Small intestine (tissue), 7 donors: ENCODE measurements at regions not wholly inside any gene's neighbourhood (a gene's known extent, or its start where the extent isn't known, plus 50 kb on each side); places are given as distances from the start of the nearest gene placed in this dataset.

Experiments used
- DNase-seq, 2 donors: peaks; one replicate each; pipeline versions ENCODE4 v3.0.0 to v3.0.0-alpha.2; 2013
- FAIRE-seq: peaks from 2 replicates; lab custom pipeline; 2012; peaks lifted over from hg19 to GRCh38; lab: Jason Lieb, UNC
- H3K27ac ChIP-seq, 3 donors: one replicate each; pipeline ENCODE4 v1.5.1; 2013; ENCODE audit warnings: low read length in 2 of 3, mild to moderate bottlenecking in 2 of 3, control low read depth in 1 of 3, inconsistent platforms in 1 of 3, low read depth in 1 of 3, moderate library complexity in 1 of 3
- H3K27me3 ChIP-seq, 3 donors: one replicate each; pipeline ENCODE4 v1.6.1; 2013; ENCODE audit warnings: low read length in 3 of 3, inconsistent platforms in 1 of 3; ENCODE audit not compliant: control insufficient read depth in 3 of 3, insufficient read depth in 3 of 3
- H3K36me3 ChIP-seq, 3 donors: one replicate each; pipeline ENCODE4 v1.6.1; 2013; ENCODE audit warnings: low read length in 3 of 3, inconsistent platforms in 1 of 3, low read depth in 1 of 3, mild to moderate bottlenecking in 1 of 3, moderate library complexity in 1 of 3; ENCODE audit not compliant: control insufficient read depth in 3 of 3, insufficient read depth in 2 of 3
- H3K4me1 ChIP-seq, 3 donors: one replicate each; pipeline ENCODE4 v1.6.1; 2013; ENCODE audit warnings: low read length in 2 of 3, inconsistent platforms in 1 of 3, low read depth in 1 of 3, mild to moderate bottlenecking in 1 of 3, moderate library complexity in 1 of 3; ENCODE audit not compliant: control insufficient read depth in 3 of 3, insufficient read depth in 2 of 3
- H3K4me3 ChIP-seq, 3 donors: one replicate each; pipeline ENCODE4 v1.5.1; 2013; ENCODE audit warnings: low read length in 3 of 3, control low read depth in 1 of 3, inconsistent platforms in 1 of 3, low read depth in 1 of 3, mild to moderate bottlenecking in 1 of 3, moderate library complexity in 1 of 3
- H3K9me3 ChIP-seq, 2 donors: one replicate each; pipeline ENCODE4 v1.6.1; 2013; ENCODE audit warnings: low read depth in 1 of 2, low read length in 1 of 2; ENCODE audit not compliant: control insufficient read depth in 2 of 2, insufficient read depth in 1 of 2
- WGBS, 3 donors: extraction: QIAGEN DNeasy Blood & Tissue Kit; methylation state at CpG; one replicate each; pipeline ENCODE4 v1.1.7; 2013; 5-methylcytosine and 5-hydroxymethylcytosine counted together
- donor health status: healthy with polysubstance abuse.
- donor health status: control.
- donor health status: control.
- donor health status: Bipolar disorder and iron deficiency.
- donor health status: healthy.

GRCh38 chr4:152032722-152033131, 271.9 kb upstream of the GATB start:
- WGBS, 3 donors, result 75 to 87% (median 78%) methylated on average over 1 of the region's 1 CpG
- H3K4me1 ChIP-seq, result no peaks in the 10 kb centered on the region
- H3K9me3 ChIP-seq, result no peaks in the 10 kb centered on the region
- H3K27me3 ChIP-seq, result no peaks in the 10 kb centered on the region
- H3K36me3 ChIP-seq, result no peaks in the 10 kb centered on the region
- no peak overlapping the region for H3K27ac ChIP-seq
- FAIRE-seq (no peak), DNase-seq (no peak)
- no peak overlapping the region for H3K4me3 ChIP-seq

GRCh38 chr4:152029631-152030030, 268.8 kb upstream of the GATB start:
- DNase-seq (no peak), FAIRE-seq (no peak)
- Histone ChIP-seq H3K36me3 (no peaks in the 10 kb centered on the region), H3K4me1 (no peaks in the 10 kb centered on the region), H3K27ac (no peak overlapping the region), H3K9me3 (no peaks in the 10 kb centered on the region), H3K4me3 (no peak overlapping the region), H3K27me3 (no peaks in the 10 kb centered on the region)
- WGBS, 3 donors, result 85 to 91% (median 86%) methylated on average over 6 of the region's 6 CpGs

DNA sequence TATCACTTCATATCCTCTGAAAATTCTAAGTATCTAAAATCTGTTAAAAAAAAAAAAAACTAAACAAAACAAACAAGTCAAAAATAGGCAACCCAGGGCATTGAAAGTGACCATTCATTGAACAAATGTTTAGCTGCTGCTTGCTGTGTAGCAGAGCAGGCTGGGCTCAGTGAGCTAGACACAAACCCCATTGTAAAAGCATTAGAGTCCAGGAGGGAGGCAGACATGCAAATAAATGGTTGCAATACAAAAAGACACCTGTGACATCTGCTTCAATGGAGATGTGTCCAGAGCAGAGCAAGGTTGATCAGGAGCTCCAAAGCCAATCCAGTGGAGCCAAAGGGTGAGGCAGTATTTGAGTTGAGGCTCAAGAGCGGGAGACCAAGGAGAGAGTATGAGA, 267.3 kb upstream of the GATB start:
- Histone ChIP-seq H3K36me3 (no peaks in the 10 kb centered on the region), H3K27me3 (no peaks in the 10 kb centered on the region), H3K27ac (no peak overlapping the region), H3K9me3 (no peaks in the 10 kb centered on the region), H3K4me1 (no peaks in the 10 kb centered on the region), H3K4me3 (no peak overlapping the region)
- FAIRE-seq, result no peak
- WGBS, 3 donors, result 91 to 94% (median 93%) methylated on average over 1 of the region's 1 CpG
- DNase-seq, result no peak

DNA sequence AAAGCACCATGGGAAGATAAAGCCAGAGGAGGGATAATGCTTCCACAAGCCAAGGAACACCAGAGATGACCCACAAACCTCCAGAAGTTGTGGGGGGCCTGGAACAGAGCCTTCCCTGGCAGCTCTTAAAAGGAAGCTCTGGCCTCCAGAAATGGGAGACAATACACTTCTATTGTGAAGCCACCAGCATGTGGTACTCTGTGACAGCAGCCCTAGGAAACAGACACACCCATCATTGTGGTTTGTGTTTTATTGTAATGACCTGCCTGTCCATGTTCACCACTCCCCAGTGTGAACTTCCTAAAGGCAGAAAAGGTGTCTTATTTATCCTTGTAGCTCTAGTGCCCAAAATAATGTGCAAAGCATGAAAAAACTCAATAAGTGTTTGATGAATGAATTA, 264.1 kb upstream of the GATB start:
- H3K36me3 ChIP-seq, result no peaks in the 10 kb centered on the region
- no peak for DNase-seq
- H3K27ac ChIP-seq, result no peak overlapping the region
- H3K4me3 ChIP-seq, result no peak overlapping the region
- no peaks in the 10 kb centered on the region for H3K27me3 ChIP-seq
- H3K4me1 ChIP-seq, result no peaks in the 10 kb centered on the region
- no peaks in the 10 kb centered on the region for H3K9me3 ChIP-seq
- no peak for FAIRE-seq

GRCh38 chr4:152023674-152024073, 262.9 kb upstream of the GATB start:
- Histone ChIP-seq H3K36me3 (no peaks in the 10 kb centered on the region), H3K27ac (no peak overlapping the region), H3K4me3 (no peak overlapping the region), H3K27me3 (no peaks in the 10 kb centered on the region), H3K9me3 (no peaks in the 10 kb centered on the region), H3K4me1 (no peaks in the 10 kb centered on the region)
- 81 to 83% (median 81%) methylated on average over 9 of the region's 9 CpGs for WGBS, 3 donors
- no peak for FAIRE-seq
- no peak for DNase-seq

GRCh38 chr4:152022543-152022942, 261.7 kb upstream of the GATB start:
- Histone ChIP-seq H3K4me1 (no peaks in the 10 kb centered on the region), H3K36me3 (no peaks in the 10 kb centered on the region), H3K27me3 (no peaks in the 10 kb centered on the region), H3K9me3 (no peaks in the 10 kb centered on the region), H3K27ac (no peak overlapping the region), H3K4me3 (no peak overlapping the region)
- WGBS, 3 donors, result 69 to 93% (median 92%) methylated on average over 5 of the region's 5 CpGs
- DNase-seq (no peak), FAIRE-seq (no peak)

GRCh38 chr4:152021788-152022438, 261.1 kb upstream of the GATB start:
- no peak overlapping the region for H3K4me3 ChIP-seq
- H3K9me3 ChIP-seq, result no peaks in the 10 kb centered on the region
- H3K36me3 ChIP-seq, result no peaks in the 10 kb centered on the region
- 85 to 86% (median 85%) methylated on average over 6 of the region's 6 CpGs for WGBS, 3 donors
- FAIRE-seq (no peak), DNase-seq (no peak)
- H3K27me3 ChIP-seq, result no peaks in the 10 kb centered on the region
- no peaks in the 10 kb centered on the region for H3K4me1 ChIP-seq
- no peak overlapping the region for H3K27ac ChIP-seq

DNA sequence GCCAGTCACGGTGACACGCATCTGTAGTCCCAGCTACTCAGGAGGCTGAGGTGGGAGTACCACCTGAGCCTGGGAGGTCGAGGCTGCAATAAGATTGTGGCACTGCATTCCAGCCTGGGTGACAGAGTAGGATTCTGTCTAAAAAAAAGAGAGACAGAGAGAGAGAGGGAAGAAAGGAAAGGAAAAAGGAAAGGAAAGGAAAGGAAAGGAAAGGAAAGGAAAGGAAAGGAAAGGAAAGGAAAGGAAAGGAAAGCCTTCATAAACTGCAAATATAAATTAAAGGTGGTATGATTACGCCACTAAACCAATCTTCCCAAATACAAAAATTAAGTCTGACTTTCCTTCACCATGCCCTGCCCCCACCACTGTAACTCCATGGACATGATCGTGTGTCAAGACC, 259.3 kb upstream of the GATB start:
- FAIRE-seq (no peak), DNase-seq (no peak)
- WGBS, 3 donors, result 84 to 92% (median 88%) methylated on average over 5 of the region's 5 CpGs
- no peak overlapping the region for H3K27ac ChIP-seq
- no peaks in the 10 kb centered on the region for H3K27me3 ChIP-seq
- no peaks in the 10 kb centered on the region for H3K9me3 ChIP-seq
- H3K4me1 ChIP-seq, result no peaks in the 10 kb centered on the region
- H3K4me3 ChIP-seq, result no peak overlapping the region
- no peaks in the 10 kb centered on the region for H3K36me3 ChIP-seq

GRCh38 chr4:152016303-152016620, 255.5 kb upstream of the GATB start:
- no peak overlapping the region for H3K4me3 ChIP-seq
- DNase-seq (no peak), FAIRE-seq (no peak)
- H3K4me1 ChIP-seq, result no peaks in the 10 kb centered on the region
- 92 to 95% (median 93%) methylated on average over 5 of the region's 5 CpGs for WGBS, 3 donors
- H3K36me3 ChIP-seq, result no peaks in the 10 kb centered on the region
- no peaks in the 10 kb centered on the region for H3K27me3 ChIP-seq
- no peak overlapping the region for H3K27ac ChIP-seq
- peaks cover 0 to 4% of the 10 kb centered on the region in 2 donors for H3K9me3 ChIP-seq
